ENCODE measurements at regions not wholly inside any gene's neighbourhood (a gene's known extent, or its start where the extent isn't known, plus 50 kb on each side); places are given as distances from the start of the nearest gene placed in this dataset.
"Not testable (repeated sequence)": the region's sequence is repeated elsewhere in the genome, so short reads cannot be mapped to it uniquely, and the experiment has no call there.

DNA sequence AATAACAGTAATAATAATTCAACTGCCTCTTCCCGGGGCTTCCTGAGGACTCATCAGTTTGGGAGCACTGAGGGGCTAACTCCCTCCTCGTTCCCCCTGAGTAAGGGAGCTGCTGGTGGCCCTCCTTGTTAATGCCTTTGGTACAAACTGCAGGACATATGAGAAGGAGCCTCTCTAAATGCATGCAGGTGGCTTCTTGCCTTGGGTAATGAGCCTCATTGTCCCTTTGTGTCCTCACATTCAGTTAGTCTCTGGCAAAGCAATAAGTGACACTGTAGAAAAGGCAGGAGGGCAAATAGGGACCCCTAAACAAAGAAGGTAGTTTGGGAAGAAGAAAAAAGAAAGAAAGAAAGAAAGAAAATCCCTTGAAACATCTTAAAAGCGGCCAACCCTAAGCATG, 95.4 kb upstream of the ERCC6L2 start:
- no peak overlapping the region for H3K4me3 Mint-ChIP-seq
- ChIA-PET POLR2A (no interaction called here), CTCF (interaction anchor here (1.4 kb wide), 1 partner anchor 19 kb away, joined by 3 read pairs; no protein-coding TSS in a partner anchor)
- no peak for DNase-seq
- no peaks in the 10 kb centered on the region for H3K9me3 Mint-ChIP-seq
- no peak overlapping the region for H3K27ac Mint-ChIP-seq
- no peaks in the 10 kb centered on the region for H3K36me3 Mint-ChIP-seq (ENCODE audit: low read depth)
- H3K27me3 Mint-ChIP-seq = peaks cover 2% of the 10 kb centered on the region
- no peaks in the 10 kb centered on the region for H3K4me1 Mint-ChIP-seq

DNA sequence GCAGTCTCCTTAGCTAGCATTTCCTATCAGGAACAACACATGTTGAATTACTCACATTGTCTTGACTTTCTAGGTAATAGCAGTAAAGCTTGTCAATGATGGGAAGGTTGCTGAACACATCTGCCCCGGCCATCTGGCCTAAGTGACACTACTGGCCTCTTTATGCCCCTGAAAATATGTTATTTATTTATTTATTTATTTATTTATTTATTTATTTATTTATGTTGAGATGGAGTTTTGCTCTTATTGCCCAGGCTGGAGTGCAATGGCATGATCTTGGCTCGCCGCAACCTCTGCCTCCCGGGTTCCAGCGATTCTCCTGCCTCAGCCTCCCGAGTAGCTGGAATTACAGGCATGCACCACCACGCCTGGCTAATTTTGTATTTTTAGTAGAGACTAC, 95.9 kb upstream of the ERCC6L2 start:
- CTCF ChIA-PET = interaction anchor here (1.4 kb wide), 1 partner anchor 19 kb away, joined by 3 read pairs; no protein-coding TSS in a partner anchor
- H3K4me1 Mint-ChIP-seq; H3K4me3 Mint-ChIP-seq; DNase-seq; H3K36me3 Mint-ChIP-seq (ENCODE audit: low read depth); H3K27ac Mint-ChIP-seq; H3K9me3 Mint-ChIP-seq; H3K27me3 Mint-ChIP-seq; POLR2A ChIA-PET: not testable (repeated sequence)

- no peaks in the 10 kb centered on the region for H3K36me3 Mint-ChIP-seq (ENCODE audit: low read depth)
- POLR2A ChIA-PET = interaction anchor here (0.6 kb wide), 1 partner anchor 10 kb away, joined by 3 read pairs; no protein-coding TSS in a partner anchor
- peaks cover 9% of the 10 kb centered on the region for H3K27me3 Mint-ChIP-seq
- H3K9me3 Mint-ChIP-seq = no peaks in the 10 kb centered on the region
- no peak overlapping the region for H3K27ac Mint-ChIP-seq
- DNase-seq = no peak
- CTCF ChIA-PET = no interaction called here
- no peak overlapping the region for H3K4me3 Mint-ChIP-seq
- no peaks in the 10 kb centered on the region for H3K4me1 Mint-ChIP-seq
These were observed 96.5 kb upstream of the ERCC6L2 start for GRCh38 chr9:95778957-95779356.

GRCh38 chr9:95777136-95777535, 98.4 kb upstream of the ERCC6L2 start:
- POLR2A ChIA-PET = no interaction called here
- H3K36me3 Mint-ChIP-seq (ENCODE audit: low read depth) = no peaks in the 10 kb centered on the region

DNA sequence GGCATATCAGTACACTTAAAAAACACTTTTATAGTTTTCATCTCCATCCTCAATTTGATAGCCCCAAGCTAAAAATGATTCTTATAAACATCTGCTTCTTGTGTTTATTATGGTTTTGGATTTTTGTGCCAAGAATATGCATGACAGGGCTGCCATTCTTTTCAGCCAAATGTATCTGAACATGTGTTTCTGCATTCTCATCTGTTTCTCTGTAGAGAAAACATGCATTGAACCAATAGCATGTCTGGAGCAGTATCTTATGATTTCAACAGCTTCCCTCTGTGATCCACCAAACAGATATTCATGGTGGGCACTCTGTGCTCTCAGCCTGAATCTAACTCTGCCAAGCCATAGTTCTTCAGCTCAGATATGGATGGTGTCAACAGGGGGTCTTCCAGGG, 99.3 kb upstream of the ERCC6L2 start:
- Mint-ChIP-seq H3K4me1 (no peaks in the 10 kb centered on the region), H3K4me3 (no peak overlapping the region), H3K27me3 (peaks cover 26% of the 10 kb centered on the region), H3K27ac (no peak overlapping the region), H3K36me3 (ENCODE audit: low read depth) (no peaks in the 10 kb centered on the region), H3K9me3 (no peaks in the 10 kb centered on the region)
- ChIA-PET POLR2A (no interaction called here), CTCF (no interaction called here)
- no peak for DNase-seq

More at GRCh38 chr9:95777136-95777535, 98.4 kb upstream of the ERCC6L2 start:
- Mint-ChIP-seq H3K4me1 (no peaks in the 10 kb centered on the region), H3K27me3 (peaks cover 18% of the 10 kb centered on the region), H3K9me3 (no peaks in the 10 kb centered on the region), H3K4me3 (no peak overlapping the region), H3K27ac (no peak overlapping the region)
- no peak for DNase-seq
- CTCF ChIA-PET = interaction anchor here (0.6 kb wide), 1 partner anchor 541 kb away, joined by 4 read pairs; no protein-coding TSS in a partner anchor

GRCh38 chr9:95775191-95775590, 100.3 kb upstream of the ERCC6L2 start:
- no peak overlapping the region for H3K4me3 Mint-ChIP-seq
- H3K9me3 Mint-ChIP-seq = no peaks in the 10 kb centered on the region
- H3K27ac Mint-ChIP-seq = no peak overlapping the region
- DNase-seq = no peak
- no peaks in the 10 kb centered on the region for H3K4me1 Mint-ChIP-seq
- POLR2A ChIA-PET = no interaction called here
- H3K27me3 Mint-ChIP-seq = peaks cover 36% of the 10 kb centered on the region
- CTCF ChIA-PET = no interaction called here
- no peaks in the 10 kb centered on the region for H3K36me3 Mint-ChIP-seq (ENCODE audit: low read depth)

GRCh38 chr9:95773053-95773418, 102.5 kb upstream of the ERCC6L2 start:
- POLR2A ChIA-PET = no interaction called here
- CTCF ChIA-PET = interaction anchor here (1.5 kb wide), 1 partner anchor 12 kb away, joined by 5 read pairs; no protein-coding TSS in a partner anchor
- no peak overlapping the region for H3K4me3 Mint-ChIP-seq
- peaks cover 39% of the 10 kb centered on the region for H3K27me3 Mint-ChIP-seq
- no peak for DNase-seq
- H3K27ac Mint-ChIP-seq = no peak overlapping the region
- no peaks in the 10 kb centered on the region for H3K9me3 Mint-ChIP-seq
- H3K36me3 Mint-ChIP-seq (ENCODE audit: low read depth) = no peaks in the 10 kb centered on the region
- H3K4me1 Mint-ChIP-seq = no peaks in the 10 kb centered on the region

GRCh38 chr9:95772320-95773052, 103.0 kb upstream of the ERCC6L2 start:
- H3K4me3 Mint-ChIP-seq = no peak overlapping the region
- no peaks in the 10 kb centered on the region for H3K9me3 Mint-ChIP-seq
- H3K36me3 Mint-ChIP-seq (ENCODE audit: low read depth) = no peaks in the 10 kb centered on the region
- ChIA-PET CTCF (interaction anchor here (1.5 kb wide), 1 partner anchor 12 kb away, joined by 5 read pairs; no protein-coding TSS in a partner anchor), POLR2A (no interaction called here)
- peaks cover 39% of the 10 kb centered on the region for H3K27me3 Mint-ChIP-seq
- no peaks in the 10 kb centered on the region for H3K4me1 Mint-ChIP-seq
- no peak overlapping the region for H3K27ac Mint-ChIP-seq
- DNase-seq = no peak

GRCh38 chr9:95771556-95772246, 103.8 kb upstream of the ERCC6L2 start:
- H3K27me3 Mint-ChIP-seq = peaks cover 39% of the 10 kb centered on the region
- H3K4me1 Mint-ChIP-seq = no peaks in the 10 kb centered on the region
- H3K36me3 Mint-ChIP-seq (ENCODE audit: low read depth) = no peaks in the 10 kb centered on the region
- ChIA-PET CTCF (interaction anchor here (1.5 kb wide), 1 partner anchor 11 kb away, joined by 5 read pairs; no protein-coding TSS in a partner anchor), POLR2A (no interaction called here)
- H3K27ac Mint-ChIP-seq = no peak overlapping the region
- DNase-seq = no peak
- no peak overlapping the region for H3K4me3 Mint-ChIP-seq
- no peaks in the 10 kb centered on the region for H3K9me3 Mint-ChIP-seq

DNA sequence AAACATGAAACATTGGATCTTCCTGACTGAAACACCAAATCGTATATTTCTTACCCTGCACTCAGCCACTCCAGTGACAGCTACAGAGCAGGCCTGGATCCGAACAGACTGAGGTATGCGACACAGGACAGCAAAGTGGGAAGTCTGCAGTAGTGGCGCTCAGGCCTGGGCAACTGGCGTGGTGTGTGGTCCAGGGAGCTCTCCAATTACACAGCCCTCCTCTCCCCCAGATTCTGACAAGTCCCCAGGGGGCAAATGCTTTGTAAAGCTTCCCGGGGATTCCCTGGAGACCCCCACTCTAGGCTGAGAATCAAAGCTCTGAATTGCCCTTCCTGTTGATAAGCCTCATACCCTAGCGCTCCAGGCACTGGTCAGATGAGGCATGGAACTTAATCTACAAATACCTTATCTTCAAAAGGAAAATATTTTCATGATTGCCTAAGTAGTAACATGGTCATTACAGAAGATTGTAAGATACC, 104.8 kb upstream of the ERCC6L2 start:
- no peaks in the 10 kb centered on the region for H3K9me3 Mint-ChIP-seq
- H3K4me1 Mint-ChIP-seq = no peaks in the 10 kb centered on the region
- no peaks in the 10 kb centered on the region for H3K36me3 Mint-ChIP-seq (ENCODE audit: low read depth)
- ChIA-PET POLR2A (no interaction called here), CTCF (interaction anchor here (1.2 to 1.5 kb wide), 2 partner anchors 13 to 34 kb away, joined by 3 to 4 read pairs; no protein-coding TSS in a partner anchor)
- no peak overlapping the region for H3K4me3 Mint-ChIP-seq
- peaks cover 38% of the 10 kb centered on the region for H3K27me3 Mint-ChIP-seq
- DNase-seq = no peak
- H3K27ac Mint-ChIP-seq = no peak overlapping the region

DNA sequence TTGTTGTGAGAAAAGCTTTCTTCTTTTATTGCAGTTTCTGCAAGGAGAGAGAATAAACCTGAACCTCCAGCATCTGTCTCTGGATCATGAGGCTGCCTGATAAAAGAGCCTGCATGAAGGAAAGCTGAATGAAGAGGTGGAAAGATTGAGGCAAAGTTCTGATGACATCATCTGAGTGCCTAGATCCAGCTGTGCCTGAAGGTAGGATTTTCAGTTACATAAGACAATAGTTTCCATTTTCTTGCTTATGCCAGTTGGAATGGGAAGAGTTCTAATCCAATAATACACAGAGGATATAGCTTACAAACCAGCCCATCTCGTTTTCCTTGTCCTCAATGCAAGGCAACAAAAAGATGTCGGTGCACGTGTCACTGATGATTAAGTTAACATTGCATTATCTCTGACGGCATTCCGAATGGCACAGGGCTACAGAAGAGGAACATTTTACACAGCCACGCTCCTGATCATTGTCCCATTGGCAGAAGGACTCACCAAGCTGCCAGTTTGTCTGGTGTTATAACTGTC, 105.5 kb upstream of the ERCC6L2 start:
- Mint-ChIP-seq H3K27me3 (peaks cover 37% of the 10 kb centered on the region), H3K4me1 (no peaks in the 10 kb centered on the region), H3K27ac (no peak overlapping the region), H3K9me3 (no peaks in the 10 kb centered on the region), H3K4me3 (no peak overlapping the region), H3K36me3 (ENCODE audit: low read depth) (no peaks in the 10 kb centered on the region)
- POLR2A ChIA-PET = no interaction called here
- CTCF ChIA-PET = interaction anchor here (0.9 to 1.5 kb wide), 3 partner anchors 14 to 34 kb away, joined by 3 to 4 read pairs (median 3); no protein-coding TSS in a partner anchor
- DNase-seq = no peak

DNA sequence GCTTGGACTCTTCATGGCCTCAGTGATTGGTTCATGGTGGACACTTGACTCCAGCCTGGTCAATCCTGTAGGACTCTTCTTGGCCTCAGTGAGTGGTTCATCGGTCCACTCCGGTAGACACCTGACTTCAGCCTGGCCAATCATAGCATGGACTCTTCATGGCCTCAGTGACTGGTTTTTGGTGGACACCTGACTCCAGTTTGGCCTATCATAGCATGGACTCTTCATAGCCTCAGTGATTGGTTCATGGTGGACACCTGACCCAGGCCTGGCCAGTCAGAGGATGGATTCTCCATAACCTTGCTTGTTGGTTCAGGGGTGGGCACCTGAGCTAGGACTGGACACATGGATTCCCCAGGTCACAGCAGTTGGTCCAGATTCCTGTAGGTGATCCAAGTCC, 106.0 kb upstream of the ERCC6L2 start:
- ChIA-PET CTCF (interaction anchor here (0.9 kb wide), 1 partner anchor 18 kb away, joined by 3 read pairs; no protein-coding TSS in a partner anchor), POLR2A (interaction anchor here (0.7 kb wide), 1 partner anchor 9 kb away, joined by 3 read pairs; no protein-coding TSS in a partner anchor)
- no peaks in the 10 kb centered on the region for H3K4me1 Mint-ChIP-seq
- no peak for DNase-seq
- H3K4me3 Mint-ChIP-seq = no peak overlapping the region
- no peaks in the 10 kb centered on the region for H3K9me3 Mint-ChIP-seq
- H3K27ac Mint-ChIP-seq = no peak overlapping the region
- no peaks in the 10 kb centered on the region for H3K36me3 Mint-ChIP-seq (ENCODE audit: low read depth)
- H3K27me3 Mint-ChIP-seq = peaks cover 32% of the 10 kb centered on the region

DNA sequence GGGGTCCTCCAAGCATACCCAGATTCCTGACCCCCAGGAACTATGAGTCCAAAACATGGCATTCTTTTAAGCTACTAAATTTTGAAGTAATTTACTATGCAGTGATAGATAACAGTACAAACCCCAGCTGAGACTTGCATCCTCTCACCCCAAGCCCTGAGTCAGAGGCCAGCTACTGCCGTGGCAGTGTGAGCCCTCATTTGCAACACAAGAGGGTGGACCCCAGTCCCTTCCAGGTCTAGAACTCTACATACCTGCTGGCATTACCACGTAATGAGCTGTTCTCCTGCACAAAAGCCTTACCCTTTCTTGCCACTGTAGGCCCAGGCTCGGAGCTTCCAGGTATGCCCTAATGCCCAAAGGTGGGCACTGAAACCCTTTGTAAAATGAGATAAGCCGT, 108.6 kb upstream of the ERCC6L2 start:
- POLR2A ChIA-PET = no interaction called here
- DNase-seq = no peak
- Mint-ChIP-seq H3K27me3 (peaks cover 20% of the 10 kb centered on the region), H3K4me1 (peaks cover 2% of the 10 kb centered on the region), H3K9me3 (no peaks in the 10 kb centered on the region), H3K4me3 (no peak overlapping the region), H3K36me3 (ENCODE audit: low read depth) (no peaks in the 10 kb centered on the region), H3K27ac (no peak overlapping the region)
- CTCF ChIA-PET = interaction anchor here (0.6 kb wide), 1 partner anchor 558 kb away, joined by 5 read pairs; no protein-coding TSS in a partner anchor

All from activated CD4-positive, alpha-beta T cell treated with anti-CD3 and anti-CD28 coated beads, Interleukin-2, amount 10 ng/mL, durations not matched to agents 7 days and 5 days (primary cell).